ENCODE measurements at regions not wholly inside any gene's neighbourhood (a gene's known extent, or its start where the extent isn't known, plus 50 kb on each side); places are given as distances from the start of the nearest gene placed in this dataset.

GRCh38 chr18:78911751-78912283 lies 67.8 kb upstream of the SALL3 start:
- TF ChIP-seq CTCF (IDR thresholded peaks at IDR 0.05) (no peak), POLR2A (IDR thresholded peaks at IDR 0.05) (no peak)
